ENCODE measurements at regions not wholly inside any gene's neighbourhood (a gene's known extent, or its start where the extent isn't known, plus 50 kb on each side); places are given as distances from the start of the nearest gene placed in this dataset.

- no peak for TF ChIP-seq POLR2AphosphoS5 (IDR thresholded peaks at IDR 0.05; ENCODE audit: borderline replicate concordance, low read depth, low read length)
- no peak for TF ChIP-seq EZH2 (IDR thresholded peaks at IDR 0.05)
- TF ChIP-seq FOXP2 (optimal IDR thresholded peaks at IDR 0.05; ENCODE audit: control extremely low read depth, extremely low read length, insufficient read depth) = no peak
Observed at GRCh38 chr17:70865993-70866804, 696.9 kb downstream of the KCNJ2 start.
